ENCODE measurements at regions not wholly inside any gene's neighbourhood (a gene's known extent, or its start where the extent isn't known, plus 50 kb on each side); places are given as distances from the start of the nearest gene placed in this dataset.

GRCh38 chr17:6213859-6214258, 143.7 kb downstream of the WSCD1 start:
- no peak for TF ChIP-seq CTCF (conservative IDR thresholded peaks at IDR 0.05)
- no peak for TF ChIP-seq EZH2 (IDR thresholded peaks at IDR 0.05; ENCODE audit: low read depth)
